NCI-H226 (cell line): ENCODE measurements at regions not wholly inside any gene's neighbourhood (a gene's known extent, or its start where the extent isn't known, plus 50 kb on each side); places are given as distances from the start of the nearest gene placed in this dataset.
"Not testable (repeated sequence)": the region's sequence is repeated elsewhere in the genome, so short reads cannot be mapped to it uniquely, and the experiment has no call there.

Experiments used
- DNase-seq: peaks from one replicate; pipeline ENCODE4 v3.0.0-alpha.2; 2015

GRCh38 chr13:50425772-50426171 is 410.5 kb downstream of the KCNRG start:
- DNase-seq: no peak

GRCh38 chr13:50426927-50427326 is 411.7 kb downstream of the KCNRG start:
- DNase-seq: no peak

GRCh38 chr13:50427511-50427910 is 412.3 kb downstream of the KCNRG start:
- not testable (repeated sequence) for DNase-seq

GRCh38 chr13:50428183-50428877 is 413.1 kb downstream of the KCNRG start:
- no peak for DNase-seq

GRCh38 chr13:50435011-50435410 is 408.5 kb downstream of the DLEU7 start:
- DNase-seq: no peak

GRCh38 chr13:50437252-50437651 is 406.2 kb downstream of the DLEU7 start:
- DNase-seq: no peak

- DNase-seq: no peak
These were observed 405.1 kb downstream of the DLEU7 start for GRCh38 chr13:50438351-50438750.

- DNase-seq: no peak
These were observed 402.4 kb downstream of the DLEU7 start for GRCh38 chr13:50441130-50441529.

- DNase-seq: no peak
These were observed 398.8 kb downstream of the DLEU7 start for GRCh38 chr13:50444726-50445125.

GRCh38 chr13:50446611-50447010 is 396.9 kb downstream of the DLEU7 start:
- peak; percentile 3 for DNase-seq

- DNase-seq: peak; percentile 7
These were observed 394.9 kb downstream of the DLEU7 start for GRCh38 chr13:50448535-50448998.

GRCh38 chr13:50449465-50449864 is 394.0 kb downstream of the DLEU7 start:
- peak; percentile 6 for DNase-seq

- no peak for DNase-seq
These were observed 393.2 kb downstream of the DLEU7 start for GRCh38 chr13:50450279-50450678.

GRCh38 chr13:50451609-50452008 is 391.9 kb downstream of the DLEU7 start:
- DNase-seq: no peak

- DNase-seq: no peak
These were observed 391.5 kb downstream of the DLEU7 start for GRCh38 chr13:50452028-50452427.

GRCh38 chr13:50452756-50453155 is 390.7 kb downstream of the DLEU7 start:
- DNase-seq: no peak

- DNase-seq: no peak
These were observed 390.3 kb downstream of the DLEU7 start for GRCh38 chr13:50453188-50453587.

- no peak for DNase-seq
These were observed 387.4 kb downstream of the DLEU7 start for GRCh38 chr13:50456111-50456510.

- no peak for DNase-seq
These were observed 385.8 kb downstream of the DLEU7 start for GRCh38 chr13:50457415-50458393.

- DNase-seq: no peak
These were observed 384.4 kb downstream of the DLEU7 start for GRCh38 chr13:50459046-50459445.

GRCh38 chr13:50459658-50460057 is 383.8 kb downstream of the DLEU7 start:
- DNase-seq: no peak

- peak; percentile 40 for DNase-seq
These were observed 383.1 kb downstream of the DLEU7 start for GRCh38 chr13:50460358-50460757.

- DNase-seq: no peak
These were observed 382.3 kb downstream of the DLEU7 start for GRCh38 chr13:50461189-50461588.

- no peak for DNase-seq
These were observed 379.8 kb downstream of the DLEU7 start for GRCh38 chr13:50463719-50464118.
